WTC11 (cell line): ENCODE measurements at regions not wholly inside any gene's neighbourhood (a gene's known extent, or its start where the extent isn't known, plus 50 kb on each side); places are given as distances from the start of the nearest gene placed in this dataset.

ENCODE experiments used
- CTCF ChIP-seq: fragments of 200-600 bp; IDR thresholded peaks from 2 replicates; pipeline ENCODE4 v1.8.0; 2022; ENCODE audit warnings: antibody characterized with exemption
- ELF4 ChIP-seq: sonication (generic); formaldehyde crosslinking; IDR thresholded peaks from 2 replicates; pipeline ENCODE4 v1.8.1; 2022; ENCODE audit warnings: low read depth, mild to moderate bottlenecking, moderate library complexity, missing genetic modification reagents
- GABPB1 ChIP-seq: sonication (generic); formaldehyde crosslinking; IDR thresholded peaks from 2 replicates; pipeline ENCODE4 v1.8.1; 2023; ENCODE audit warnings: mild to moderate bottlenecking, missing genetic modification reagents
- NFATC4 ChIP-seq: fragments of 250-450 bp; sonication (Bioruptor Pico); IDR thresholded peaks from 2 replicates; pipeline ENCODE4 v1.9.0; 2021; ENCODE audit warnings: mild to moderate bottlenecking
- OVOL2 ChIP-seq: fragments of 250-450 bp; sonication (Bioruptor Pico); IDR thresholded peaks from 2 replicates; pipeline ENCODE4 v1.9.0; 2021; ENCODE audit warnings: mild to moderate bottlenecking, borderline replicate concordance

- TF ChIP-seq CTCF (no peak), NFATC4 (no peak), GABPB1 (no peak), ELF4 (CRISPR knock-in tag) (no peak), OVOL2 (CRISPR knock-in tag) (no peak)
These were observed 144.4 kb upstream of the GATB start for GRCh38 chr4:151905197-151905596.
